NB4 (cell line): ENCODE measurements at regions not wholly inside any gene's neighbourhood (a gene's known extent, or its start where the extent isn't known, plus 50 kb on each side); places are given as distances from the start of the nearest gene placed in this dataset.

Experiments
- CTCF ChIP-seq: IDR thresholded peaks from one replicate; pipeline ENCODE4 v1.5.1; 2012; ENCODE audit warnings: low read depth, low read length
- POLR2A ChIP-seq: IDR thresholded peaks from 2 replicates; pipeline ENCODE4 v1.6.1; 2011; ENCODE audit warnings: mild to moderate bottlenecking; ENCODE audit not compliant: insufficient read length; ENCODE audit errors: extremely low read depth
- TF ChIP-seq, protein P1 (sequence below): IDR thresholded peaks from 2 replicates; pipeline ENCODE4 v1.6.1; 2011; ENCODE audit warnings: low read depth, low read length

- TF ChIP-seq CTCF (no peak), POLR2A (no peak)
- TF ChIP-seq, protein P1, sequence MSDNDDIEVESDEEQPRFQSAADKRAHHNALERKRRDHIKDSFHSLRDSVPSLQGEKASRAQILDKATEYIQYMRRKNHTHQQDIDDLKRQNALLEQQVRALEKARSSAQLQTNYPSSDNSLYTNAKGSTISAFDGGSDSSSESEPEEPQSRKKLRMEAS: no peak
These were observed 80.1 kb downstream of the ZNF280B start for GRCh38 chr22:22428222-22429098.
